DND-41 (cell line): ENCODE measurements at regions not wholly inside any gene's neighbourhood (a gene's known extent, or its start where the extent isn't known, plus 50 kb on each side); places are given as distances from the start of the nearest gene placed in this dataset.

Experiments
- ATAC-seq: fragments of 200-7000 bp; cut with Tn5 transposase; 3 replicates; pipeline ENCODE4 v1.9.1; 2021; ENCODE audit warnings: low read depth; ENCODE audit not compliant: insufficient read depth
- DNase-seq: peaks from one replicate; pipeline ENCODE4 v3.0.0-alpha.2; 2020
- H2AFZ ChIP-seq: 2 replicates; pipeline ENCODE4 v1.6.0; 2012; ENCODE audit warnings: low read depth, low read length
- H3K27ac ChIP-seq: 2 replicates; pipeline ENCODE4 v1.5.1; 2012; ENCODE audit warnings: low read length, inconsistent platforms
- H3K27me3 ChIP-seq: fragments of 200-600 bp; sonication (generic); 2 replicates; pipeline ENCODE4 v1.6.0; 2012; ENCODE audit warnings: low read length, mild to moderate bottlenecking, inconsistent platforms; ENCODE audit not compliant: insufficient read depth, poor library complexity
- H3K36me3 ChIP-seq: 2 replicates; pipeline ENCODE4 v1.5.1; 2012; ENCODE audit warnings: low read length, inconsistent platforms; ENCODE audit not compliant: insufficient read depth
- H3K4me1 ChIP-seq: 2 replicates; pipeline ENCODE4 v1.5.1; 2012; ENCODE audit warnings: mild to moderate bottlenecking, low read length; ENCODE audit not compliant: insufficient read depth
- H3K4me2 ChIP-seq: 2 replicates; pipeline ENCODE4 v1.6.0; 2012; ENCODE audit warnings: mild to moderate bottlenecking, moderate library complexity, low read length, inconsistent platforms; ENCODE audit not compliant: insufficient read depth
- H3K4me3 ChIP-seq, 2 experiments: fragments of 200-600 bp in 1 of 2; shearing (Covaris generic) in 1 of 2; 2 replicates each; pipeline ENCODE4 v1.5.1; 2012 to 2016; ENCODE audit warnings: inconsistent platforms in 2 of 2, low read length in 2 of 2, mild to moderate bottlenecking in 2 of 2, low read depth in 1 of 2, moderate library complexity in 1 of 2
- H3K79me2 ChIP-seq: 2 replicates; pipeline ENCODE4 v1.6.0; 2012; ENCODE audit warnings: low read length, inconsistent platforms; ENCODE audit not compliant: insufficient read depth
- H3K9ac ChIP-seq: 2 replicates; pipeline ENCODE4 v1.6.0; 2012; ENCODE audit warnings: low read depth, mild to moderate bottlenecking, inconsistent platforms, low read length, moderate library complexity
- H3K9me3 ChIP-seq: 2 replicates; pipeline ENCODE4 v1.5.1; 2012; ENCODE audit warnings: low read length, moderate library complexity, mild to moderate bottlenecking, inconsistent platforms; ENCODE audit not compliant: insufficient read depth, severe bottlenecking
- H4K20me1 ChIP-seq: 2 replicates; pipeline ENCODE4 v1.6.0; 2012; ENCODE audit warnings: low read length; ENCODE audit not compliant: insufficient read depth
- EZH2 ChIP-seq: IDR thresholded peaks from 3 replicates; pipeline ENCODE4 v1.6.1; 2012; ENCODE audit warnings: borderline replicate concordance, low read depth, mild to moderate bottlenecking, moderate library complexity, low read length, inconsistent platforms; ENCODE audit not compliant: severe bottlenecking
- TF ChIP-seq, protein P1 (sequence below): IDR thresholded peaks from 2 replicates; pipeline ENCODE4 v1.5.1; 2012; ENCODE audit warnings: borderline replicate concordance, low read length, moderate library complexity, mild to moderate bottlenecking; ENCODE audit not compliant: poor library complexity, severe bottlenecking; ENCODE audit errors: extremely low read depth

DNA sequence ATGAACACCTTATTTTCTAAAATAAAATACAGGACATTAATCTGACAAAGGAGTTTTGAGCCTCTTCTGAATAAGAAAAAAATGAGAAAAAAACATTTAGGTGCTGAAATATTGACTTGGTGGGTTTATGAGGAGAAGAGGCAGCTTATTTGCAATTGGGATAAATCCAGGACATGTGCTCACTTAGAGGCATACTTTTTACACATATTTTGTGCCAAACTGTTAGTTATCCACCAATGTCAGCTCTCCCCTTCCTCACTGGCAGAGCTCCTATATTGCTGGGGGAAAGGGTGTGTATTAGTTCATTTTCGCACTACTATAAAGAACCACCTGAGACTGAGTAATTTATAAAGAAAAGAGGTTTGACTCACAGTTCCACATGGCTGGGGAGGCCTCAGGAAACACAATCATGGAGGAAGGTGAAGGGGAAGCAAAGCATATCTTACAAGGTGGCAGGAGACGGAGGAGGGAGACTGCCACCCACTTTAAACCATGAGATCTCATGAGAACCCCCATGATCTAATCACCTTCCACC, 135.4 kb upstream of the EGLN3 start:
- no peaks in the 10 kb centered on the region for H3K27me3 ChIP-seq
- no peaks in the 10 kb centered on the region for H4K20me1 ChIP-seq
- H3K4me2 ChIP-seq, result no peak overlapping the region
- no peaks in the 10 kb centered on the region for H3K4me1 ChIP-seq
- no peak overlapping the region for H3K9ac ChIP-seq
- ATAC-seq (no peak), DNase-seq (no peak)
- TF ChIP-seq, protein P1, sequence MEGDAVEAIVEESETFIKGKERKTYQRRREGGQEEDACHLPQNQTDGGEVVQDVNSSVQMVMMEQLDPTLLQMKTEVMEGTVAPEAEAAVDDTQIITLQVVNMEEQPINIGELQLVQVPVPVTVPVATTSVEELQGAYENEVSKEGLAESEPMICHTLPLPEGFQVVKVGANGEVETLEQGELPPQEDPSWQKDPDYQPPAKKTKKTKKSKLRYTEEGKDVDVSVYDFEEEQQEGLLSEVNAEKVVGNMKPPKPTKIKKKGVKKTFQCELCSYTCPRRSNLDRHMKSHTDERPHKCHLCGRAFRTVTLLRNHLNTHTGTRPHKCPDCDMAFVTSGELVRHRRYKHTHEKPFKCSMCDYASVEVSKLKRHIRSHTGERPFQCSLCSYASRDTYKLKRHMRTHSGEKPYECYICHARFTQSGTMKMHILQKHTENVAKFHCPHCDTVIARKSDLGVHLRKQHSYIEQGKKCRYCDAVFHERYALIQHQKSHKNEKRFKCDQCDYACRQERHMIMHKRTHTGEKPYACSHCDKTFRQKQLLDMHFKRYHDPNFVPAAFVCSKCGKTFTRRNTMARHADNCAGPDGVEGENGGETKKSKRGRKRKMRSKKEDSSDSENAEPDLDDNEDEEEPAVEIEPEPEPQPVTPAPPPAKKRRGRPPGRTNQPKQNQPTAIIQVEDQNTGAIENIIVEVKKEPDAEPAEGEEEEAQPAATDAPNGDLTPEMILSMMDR, result no peak
- no peak for TF ChIP-seq EZH2
- no peaks in the 10 kb centered on the region for H3K9me3 ChIP-seq
- H3K4me3 ChIP-seq, result no peak overlapping the region
- no peak overlapping the region for H3K27ac ChIP-seq
- H3K36me3 ChIP-seq, result no peaks in the 10 kb centered on the region
- H3K79me2 ChIP-seq, result no peaks in the 10 kb centered on the region
- no peak overlapping the region for H2AFZ ChIP-seq

DNA sequence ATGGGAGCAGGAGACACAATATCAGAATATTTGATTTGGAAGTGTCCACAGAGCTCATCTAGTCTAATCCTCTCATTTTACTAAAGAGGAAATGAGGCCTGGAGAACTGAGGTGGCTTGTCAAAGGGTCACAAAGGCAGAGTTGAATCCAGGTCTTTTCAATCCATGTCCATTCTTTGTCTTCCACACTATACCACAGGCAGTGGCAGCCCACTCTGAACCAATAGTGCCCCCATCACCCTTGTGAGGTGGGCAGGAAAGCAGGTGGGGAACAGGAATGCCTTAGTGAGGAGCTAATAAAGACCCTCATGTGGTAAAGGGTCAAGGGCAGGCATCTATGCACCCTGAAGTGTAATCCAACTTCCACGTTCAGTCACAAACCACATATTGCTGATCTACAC, 134.8 kb upstream of the EGLN3 start:
- Histone ChIP-seq H3K79me2 (no peaks in the 10 kb centered on the region), H3K4me1 (no peaks in the 10 kb centered on the region), H3K9me3 (no peaks in the 10 kb centered on the region), H3K27me3 (no peaks in the 10 kb centered on the region), H4K20me1 (no peaks in the 10 kb centered on the region), H3K36me3 (no peaks in the 10 kb centered on the region), H3K4me2 (no peak overlapping the region), H3K9ac (no peak overlapping the region), H3K4me3 (no peak overlapping the region), H2AFZ (no peak overlapping the region), H3K27ac (no peak overlapping the region)
- TF ChIP-seq EZH2, result no peak
- TF ChIP-seq, protein P1, result no peak
- DNase-seq (no peak), ATAC-seq (no peak)

DNA sequence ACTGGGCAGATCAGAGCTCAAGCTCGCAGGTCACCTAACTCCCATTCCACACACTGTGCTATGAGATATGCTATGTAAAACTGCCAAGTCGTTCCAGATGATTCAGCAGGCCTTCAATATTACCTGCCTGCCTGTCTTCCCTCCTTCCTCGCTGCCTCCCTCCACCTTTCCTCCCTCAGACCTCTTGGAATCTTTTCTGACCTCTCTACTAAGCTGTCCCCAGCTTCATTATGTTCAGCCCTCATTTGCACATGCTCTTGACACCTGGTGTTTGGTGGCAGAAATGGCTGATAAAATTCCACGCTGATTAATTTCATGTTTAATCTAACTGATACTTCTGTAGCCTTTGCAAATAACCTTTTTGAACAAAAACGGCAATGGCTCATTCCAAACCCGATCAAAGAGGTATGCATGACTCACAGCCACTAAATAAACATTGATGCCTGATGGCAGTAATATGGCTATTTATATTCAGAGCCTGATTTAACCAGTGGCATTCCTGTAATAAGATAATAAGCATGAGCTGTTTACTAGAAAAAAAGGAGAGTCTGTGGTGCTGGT, 130.8 kb upstream of the EGLN3 start:
- no peaks in the 10 kb centered on the region for H3K27me3 ChIP-seq
- no peaks in the 10 kb centered on the region for H3K4me1 ChIP-seq
- H4K20me1 ChIP-seq, result no peaks in the 10 kb centered on the region
- ATAC-seq, result no peak
- no peaks in the 10 kb centered on the region for H3K79me2 ChIP-seq
- H3K9ac ChIP-seq, result no peak overlapping the region
- TF ChIP-seq, protein P1, result no peak
- no peak for TF ChIP-seq EZH2
- H3K9me3 ChIP-seq, result no peaks in the 10 kb centered on the region
- no peak for DNase-seq
- H3K36me3 ChIP-seq, result no peaks in the 10 kb centered on the region
- H3K27ac ChIP-seq, result no peak overlapping the region
- H3K4me2 ChIP-seq, result no peak overlapping the region
- H2AFZ ChIP-seq, result no peak overlapping the region
- H3K4me3 ChIP-seq, result no peak overlapping the region
